Activated B cell treated with CpG ODN at 0.5 μM for 24 hours (primary cell): ENCODE measurements at regions not wholly inside any gene's neighbourhood (a gene's known extent, or its start where the extent isn't known, plus 50 kb on each side); places are given as distances from the start of the nearest gene placed in this dataset.

Source experiments
- ATAC-seq: fragments of 200-7000 bp; cut with Tn5 transposase; one replicate; pipeline ENCODE4 v1.10.0; 2021; ENCODE audit warnings: low read depth, mild to moderate bottlenecking, moderate library complexity
- CTCF ChIA-PET: fragments of 350-600 bp; sonication (Branson Sonifier 250); formaldehyde crosslinking; loops from one replicate; lab custom pipeline; 2021; ENCODE audit warnings: antibody characterized with exemption; lab: Charles Lee
- POLR2A ChIA-PET: fragments of 350-600 bp; sonication (Branson Sonifier 250); formaldehyde crosslinking; loops from one replicate; lab custom pipeline; 2021; ENCODE audit warnings: antibody characterized with exemption; lab: Charles Lee
- DNase-seq: peaks from one replicate; pipeline ENCODE4 v3.0.0; 2022
- H3K27ac Mint-ChIP-seq: one replicate; pipeline ENCODE4 v1.8.0; 2020; ENCODE audit warnings: mixed read lengths
- H3K27me3 Mint-ChIP-seq: one replicate; pipeline ENCODE4 v1.8.0; 2021; ENCODE audit warnings: mixed read lengths
- H3K36me3 Mint-ChIP-seq: one replicate; pipeline ENCODE4 v1.8.0; 2021; ENCODE audit warnings: low read depth, mixed read lengths
- H3K4me1 Mint-ChIP-seq: one replicate; pipeline ENCODE4 v1.8.0; 2021; ENCODE audit warnings: mixed read lengths
- H3K4me3 Mint-ChIP-seq: one replicate; pipeline ENCODE4 v1.8.0; 2020; ENCODE audit warnings: mild to moderate bottlenecking, mixed read lengths
- H3K9me3 Mint-ChIP-seq: one replicate; pipeline ENCODE4 v1.8.0; 2020; ENCODE audit warnings: mixed read lengths
- intact Hi-C: fragments of 100-400 bp; cut with micrococcal nuclease; formaldehyde crosslinking; loops from one replicate; pipeline ENCODE4 v1.15.1; 2024
- TF ChIP-seq, protein P1 (sequence below): fragments of 200-600 bp; IDR thresholded peaks from one replicate; pipeline ENCODE4 v1.8.0; 2022; ENCODE audit warnings: antibody characterized with exemption, mild to moderate bottlenecking

DNA sequence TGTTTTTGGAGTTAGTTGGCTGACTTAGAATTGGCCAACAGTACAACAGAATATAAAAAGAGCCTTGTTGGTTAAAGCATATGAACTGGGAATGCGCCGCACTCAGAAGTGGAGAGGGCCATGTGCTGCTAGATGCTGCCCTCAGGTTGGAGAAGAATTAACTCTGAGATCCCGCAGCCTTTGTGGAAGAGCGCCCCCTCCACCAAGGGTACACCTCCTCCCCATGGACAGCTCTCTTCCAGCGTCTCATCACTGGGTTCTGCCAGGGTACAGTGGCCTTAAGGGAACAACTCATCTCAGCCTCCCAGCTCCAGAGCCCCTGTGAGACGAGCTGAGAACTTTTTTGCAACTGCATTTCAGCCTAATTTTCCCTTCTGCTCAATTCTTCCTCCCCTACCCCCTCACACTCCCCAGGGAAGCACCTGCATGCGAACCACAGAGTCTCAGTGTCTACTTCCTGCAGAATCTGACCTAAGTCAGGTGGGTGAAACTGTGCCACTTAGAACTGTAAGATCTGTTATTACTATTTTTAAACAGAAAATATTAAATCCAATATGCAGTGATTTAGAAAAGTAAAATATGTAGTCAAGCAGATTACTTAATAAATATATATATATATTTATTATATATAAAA lies 380.6 kb downstream of the RAB28 start:
- Mint-ChIP-seq H3K36me3 (no peaks in the 10 kb centered on the region), H3K9me3 (peaks cover 12% of the 10 kb centered on the region), H3K27me3 (no peaks in the 10 kb centered on the region), H3K4me1 (no peaks in the 10 kb centered on the region), H3K4me3 (no peak overlapping the region), H3K27ac (no peak overlapping the region)
- ATAC-seq (no peak), DNase-seq (no peak)
- TF ChIP-seq, protein P1, sequence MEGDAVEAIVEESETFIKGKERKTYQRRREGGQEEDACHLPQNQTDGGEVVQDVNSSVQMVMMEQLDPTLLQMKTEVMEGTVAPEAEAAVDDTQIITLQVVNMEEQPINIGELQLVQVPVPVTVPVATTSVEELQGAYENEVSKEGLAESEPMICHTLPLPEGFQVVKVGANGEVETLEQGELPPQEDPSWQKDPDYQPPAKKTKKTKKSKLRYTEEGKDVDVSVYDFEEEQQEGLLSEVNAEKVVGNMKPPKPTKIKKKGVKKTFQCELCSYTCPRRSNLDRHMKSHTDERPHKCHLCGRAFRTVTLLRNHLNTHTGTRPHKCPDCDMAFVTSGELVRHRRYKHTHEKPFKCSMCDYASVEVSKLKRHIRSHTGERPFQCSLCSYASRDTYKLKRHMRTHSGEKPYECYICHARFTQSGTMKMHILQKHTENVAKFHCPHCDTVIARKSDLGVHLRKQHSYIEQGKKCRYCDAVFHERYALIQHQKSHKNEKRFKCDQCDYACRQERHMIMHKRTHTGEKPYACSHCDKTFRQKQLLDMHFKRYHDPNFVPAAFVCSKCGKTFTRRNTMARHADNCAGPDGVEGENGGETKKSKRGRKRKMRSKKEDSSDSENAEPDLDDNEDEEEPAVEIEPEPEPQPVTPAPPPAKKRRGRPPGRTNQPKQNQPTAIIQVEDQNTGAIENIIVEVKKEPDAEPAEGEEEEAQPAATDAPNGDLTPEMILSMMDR, result no peak
- ChIA-PET POLR2A (no interaction called here), CTCF (no interaction called here)
- intact Hi-C loops, result no loop called here

DNA sequence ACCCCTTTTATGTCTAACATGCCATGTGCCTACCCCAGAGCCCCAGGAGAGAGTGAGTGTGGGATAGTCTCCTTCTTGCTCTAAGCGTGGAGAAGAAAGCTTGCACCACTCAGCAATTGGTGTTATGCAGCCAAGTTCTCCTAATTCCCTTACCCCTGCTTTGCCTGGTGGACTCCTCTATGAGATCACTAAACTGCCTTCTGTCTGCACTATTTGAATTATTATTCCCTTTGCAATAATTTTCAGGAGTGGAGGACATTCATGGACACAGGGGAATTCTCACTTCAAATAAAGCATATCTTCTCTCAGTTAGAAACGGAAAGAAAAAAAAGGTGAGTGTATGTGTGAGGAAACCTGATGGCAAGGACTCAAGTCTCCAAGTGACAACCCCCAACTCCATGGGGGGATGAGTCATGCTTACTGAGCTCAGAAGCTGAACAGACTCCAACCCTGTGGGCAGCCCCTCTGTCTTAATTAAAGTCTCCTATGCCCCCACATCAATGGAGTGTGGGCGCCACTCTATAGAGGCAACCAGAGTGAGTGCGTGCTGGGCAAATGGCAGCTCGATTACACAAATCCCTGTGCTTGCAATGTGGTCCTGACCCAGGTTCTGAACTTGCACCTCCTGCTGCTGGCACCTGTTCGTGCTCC lies 381.9 kb downstream of the RAB28 start:
- intact Hi-C loops, result no loop called here
- no peaks in the 10 kb centered on the region for H3K36me3 Mint-ChIP-seq
- peaks cover 4% of the 10 kb centered on the region for H3K9me3 Mint-ChIP-seq
- no peaks in the 10 kb centered on the region for H3K4me1 Mint-ChIP-seq
- ATAC-seq (no peak), DNase-seq (no peak)
- TF ChIP-seq, protein P1, result no peak
- no peak overlapping the region for H3K27ac Mint-ChIP-seq
- H3K27me3 Mint-ChIP-seq, result no peaks in the 10 kb centered on the region
- ChIA-PET POLR2A (no interaction called here), CTCF (no interaction called here)
- H3K4me3 Mint-ChIP-seq, result no peak overlapping the region

DNA sequence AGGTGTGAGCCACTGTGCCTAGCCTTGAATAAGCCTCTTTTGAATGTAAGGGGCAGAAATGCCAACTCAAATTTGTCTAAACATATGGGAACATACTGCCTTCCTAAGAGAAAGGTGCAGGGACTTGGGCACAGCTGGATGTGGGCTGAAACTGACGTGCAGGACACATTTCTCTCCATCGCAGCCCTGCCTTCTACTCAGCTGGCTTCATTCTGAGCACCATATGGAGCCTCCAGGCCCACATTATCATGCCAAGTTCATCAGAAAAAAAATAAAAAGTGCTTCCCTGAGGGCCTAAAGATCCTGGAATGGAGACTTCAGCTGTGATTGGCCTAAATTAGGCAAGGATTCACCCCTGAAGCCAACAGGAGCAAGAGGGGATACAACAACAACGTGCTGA lies 386.2 kb downstream of the RAB28 start:
- DNase-seq (no peak), ATAC-seq (no peak)
- no peaks in the 10 kb centered on the region for H3K4me1 Mint-ChIP-seq
- H3K27me3 Mint-ChIP-seq, result no peaks in the 10 kb centered on the region
- ChIA-PET CTCF (no interaction called here), POLR2A (no interaction called here)
- intact Hi-C loops, result no loop called here
- no peak overlapping the region for H3K27ac Mint-ChIP-seq
- H3K36me3 Mint-ChIP-seq, result no peaks in the 10 kb centered on the region
- no peaks in the 10 kb centered on the region for H3K9me3 Mint-ChIP-seq
- H3K4me3 Mint-ChIP-seq, result no peak overlapping the region
- TF ChIP-seq, protein P1, result no peak

DNA sequence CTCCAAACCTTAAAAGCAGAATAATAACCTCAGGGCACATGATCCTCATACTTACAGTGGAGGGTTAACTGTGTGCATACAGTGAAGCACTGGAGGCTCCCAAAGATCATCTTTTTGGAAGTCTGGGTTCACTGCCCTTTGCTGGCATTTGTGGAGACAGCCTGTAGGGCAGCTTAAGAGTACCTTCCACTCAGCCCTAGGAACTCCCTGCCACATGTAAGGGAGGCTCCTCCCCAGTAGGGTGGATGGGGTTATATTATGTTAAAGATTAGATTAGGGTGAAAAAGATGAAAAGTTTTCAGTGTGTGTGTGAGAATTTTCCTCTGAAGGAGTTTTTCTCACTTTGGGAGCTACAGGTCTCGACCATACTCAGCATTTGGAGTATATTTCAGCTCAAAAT lies 388.4 kb downstream of the RAB28 start:
- POLR2A ChIA-PET, result no interaction called here
- ATAC-seq (no peak), DNase-seq (no peak)
- H3K27ac Mint-ChIP-seq, result no peak overlapping the region
- TF ChIP-seq, protein P1, result no peak
- intact Hi-C loops, result no loop called here
- H3K4me3 Mint-ChIP-seq, result no peak overlapping the region
- H3K4me1 Mint-ChIP-seq, result no peaks in the 10 kb centered on the region
- H3K27me3 Mint-ChIP-seq, result no peaks in the 10 kb centered on the region
- CTCF ChIA-PET, result no interaction called here
- no peaks in the 10 kb centered on the region for H3K9me3 Mint-ChIP-seq
- no peaks in the 10 kb centered on the region for H3K36me3 Mint-ChIP-seq

DNA sequence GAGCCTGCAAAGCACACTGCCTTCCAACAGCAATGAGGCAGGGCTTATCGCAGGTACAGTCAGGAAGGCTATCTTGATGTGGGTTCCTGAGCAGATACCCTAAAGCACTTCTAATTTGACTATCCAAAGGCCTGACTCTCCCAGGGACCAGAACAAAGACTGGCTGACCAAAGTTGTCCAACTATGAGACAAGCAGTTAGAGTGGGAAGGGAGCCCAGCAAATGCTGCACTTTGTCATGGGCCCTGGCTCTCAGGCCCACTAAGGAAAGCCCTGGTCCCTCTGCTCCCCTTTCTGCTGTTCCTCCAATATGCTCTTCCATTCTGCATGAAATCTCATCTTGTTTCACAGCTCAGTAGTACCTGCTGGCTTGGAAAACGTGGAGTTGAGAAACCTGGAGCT lies 391.0 kb downstream of the RAB28 start:
- H3K9me3 Mint-ChIP-seq, result no peaks in the 10 kb centered on the region
- TF ChIP-seq, protein P1, result no peak
- intact Hi-C loops, result no loop called here
- H3K27me3 Mint-ChIP-seq, result no peaks in the 10 kb centered on the region
- CTCF ChIA-PET, result no interaction called here
- DNase-seq (no peak), ATAC-seq (no peak)
- no peak overlapping the region for H3K4me3 Mint-ChIP-seq
- H3K27ac Mint-ChIP-seq, result no peak overlapping the region
- POLR2A ChIA-PET, result no interaction called here
- H3K36me3 Mint-ChIP-seq, result no peaks in the 10 kb centered on the region
- H3K4me1 Mint-ChIP-seq, result no peaks in the 10 kb centered on the region
